ENCODE measurements at regions not wholly inside any gene's neighbourhood (a gene's known extent, or its start where the extent isn't known, plus 50 kb on each side); places are given as distances from the start of the nearest gene placed in this dataset.

GRCh38 chr12:4089956-4090355 is 183.6 kb upstream of the CCND2 start:
- TF ChIP-seq CTCF (IDR thresholded peaks at IDR 0.05): no peak
- no peak for TF ChIP-seq POLR2AphosphoS5 (IDR thresholded peaks at IDR 0.05; ENCODE audit: insufficient read depth in 1 of 2, low read depth in 1 of 2)
- TF ChIP-seq POLR2A (IDR thresholded peaks at IDR 0.05): no peak
